Activated naive CD4-positive, alpha-beta T cell treated with anti-CD3 and anti-CD28 coated beads, Interleukin-2, amount 50 U/mL, for 16 hours (primary cell): ENCODE measurements at regions not wholly inside any gene's neighbourhood (a gene's known extent, or its start where the extent isn't known, plus 50 kb on each side); places are given as distances from the start of the nearest gene placed in this dataset.
"Not testable (repeated sequence)": the region's sequence is repeated elsewhere in the genome, so short reads cannot be mapped to it uniquely, and the experiment has no call there.

ENCODE experiments used
- DNase-seq: peaks from one replicate; pipeline ENCODE4 v3.0.0-alpha.2; 2020

DNA sequence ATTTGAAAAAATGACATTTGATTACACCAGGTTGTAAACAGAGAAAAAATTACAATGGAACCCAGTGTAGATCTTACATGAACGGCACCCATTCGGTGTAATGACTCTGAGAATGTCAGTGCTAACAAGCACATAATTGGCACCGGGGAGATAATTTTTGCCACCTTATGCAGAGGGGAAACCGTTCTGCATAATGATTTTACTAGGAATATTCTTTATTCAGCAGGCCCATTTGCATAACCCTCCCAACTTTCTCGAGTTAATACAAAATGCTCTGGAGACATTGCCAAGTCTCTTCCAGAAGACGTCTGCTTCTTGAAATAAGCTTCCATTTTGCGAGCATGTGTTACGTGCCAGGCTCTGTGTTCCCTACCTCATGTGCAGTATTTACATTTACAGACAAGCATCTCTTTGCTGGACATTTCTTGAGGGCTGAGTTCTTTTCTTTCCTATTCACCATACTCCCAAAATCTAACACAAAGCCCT is 275.8 kb downstream of the MIAT start:
- no peak for DNase-seq

- no peak for DNase-seq
Observed at GRCh38 chr22:26937213-26937612, 279.8 kb downstream of the MIAT start.

DNA sequence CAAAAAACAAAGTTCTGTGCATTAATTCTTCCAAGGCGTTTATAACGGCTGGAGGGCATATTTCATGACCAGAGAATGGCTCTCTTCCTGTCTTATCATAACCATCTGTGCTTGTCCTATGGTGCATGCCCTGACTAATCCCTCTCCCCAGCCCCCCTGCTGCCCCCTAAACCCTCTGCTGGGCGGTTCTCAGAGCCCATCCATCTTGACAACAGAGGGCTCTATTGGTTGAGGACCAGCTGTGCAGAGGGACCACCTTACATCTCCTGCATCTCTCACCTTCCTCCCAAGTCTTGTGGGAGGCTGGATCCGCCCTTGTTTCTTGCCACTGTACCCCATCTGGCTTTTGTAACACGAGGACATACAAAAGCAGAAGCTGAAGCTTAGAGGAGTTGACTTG is 282.1 kb downstream of the MIAT start:
- no peak for DNase-seq

GRCh38 chr22:26941896-26942636 is 284.7 kb downstream of the MIAT start:
- DNase-seq: no peak

GRCh38 chr22:26942637-26942957 is 285.2 kb downstream of the MIAT start:
- DNase-seq: no peak

GRCh38 chr22:26945565-26945964 is 288.2 kb downstream of the MIAT start:
- DNase-seq: no peak

GRCh38 chr22:26949193-26949592 is 291.8 kb downstream of the MIAT start:
- DNase-seq: no peak

GRCh38 chr22:26951139-26951538 is 293.8 kb downstream of the MIAT start:
- not testable (repeated sequence) for DNase-seq

GRCh38 chr22:26952004-26952403 is 294.6 kb downstream of the MIAT start:
- DNase-seq: no peak

- no peak for DNase-seq
Observed at GRCh38 chr22:26952451-26953011, 295.1 kb downstream of the MIAT start.

DNA sequence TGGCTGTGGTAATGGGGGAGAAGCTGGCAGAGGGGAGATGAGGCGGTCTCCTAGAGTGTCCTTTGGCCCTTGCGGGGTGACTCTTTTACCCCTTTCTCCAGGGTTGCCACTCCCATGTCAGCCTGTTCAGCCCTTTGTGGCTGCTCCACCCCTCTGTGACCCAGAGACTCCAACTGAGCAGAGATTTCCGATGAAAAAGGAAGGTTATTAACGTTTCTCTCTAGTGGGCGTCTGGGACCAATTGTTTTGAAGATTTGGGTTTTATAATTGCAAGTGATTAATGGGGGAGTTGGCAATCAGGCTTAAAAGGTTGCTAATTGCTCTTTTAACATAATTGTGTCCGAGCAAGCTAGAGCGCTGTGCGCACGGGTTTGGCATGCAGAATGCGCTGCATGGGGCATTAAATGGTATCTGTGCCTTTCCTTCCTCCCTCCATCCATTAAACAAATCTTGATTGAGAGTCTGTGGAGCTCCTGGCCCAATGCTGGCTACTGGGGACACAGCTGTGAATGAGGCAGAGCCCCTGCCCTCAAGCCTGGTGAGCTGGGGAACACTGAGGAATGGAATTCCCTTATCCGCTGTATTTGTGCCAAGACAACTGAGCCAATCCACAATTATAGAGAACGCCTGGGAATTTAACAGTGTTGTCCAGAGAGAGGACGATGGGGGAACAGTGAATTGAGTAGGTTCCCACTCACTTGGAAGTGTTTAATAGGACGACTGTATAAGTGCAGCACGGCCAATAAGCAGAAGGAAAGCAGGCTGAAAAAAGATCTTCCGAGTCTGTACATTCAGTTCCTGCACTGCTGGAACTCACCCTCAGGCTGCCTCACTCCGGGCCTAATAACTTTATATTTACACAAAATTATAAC is 295.9 kb downstream of the MIAT start:
- DNase-seq: no peak

- DNase-seq: no peak
Observed at GRCh38 chr22:26956371-26956770, 299.0 kb downstream of the MIAT start.

- DNase-seq: no peak
Observed at GRCh38 chr22:26957176-26957575, 299.8 kb downstream of the MIAT start.

GRCh38 chr22:26957897-26958296 is 300.5 kb downstream of the MIAT start:
- no peak for DNase-seq

- no peak for DNase-seq
Observed at GRCh38 chr22:26958378-26958777, 301.0 kb downstream of the MIAT start.

DNA sequence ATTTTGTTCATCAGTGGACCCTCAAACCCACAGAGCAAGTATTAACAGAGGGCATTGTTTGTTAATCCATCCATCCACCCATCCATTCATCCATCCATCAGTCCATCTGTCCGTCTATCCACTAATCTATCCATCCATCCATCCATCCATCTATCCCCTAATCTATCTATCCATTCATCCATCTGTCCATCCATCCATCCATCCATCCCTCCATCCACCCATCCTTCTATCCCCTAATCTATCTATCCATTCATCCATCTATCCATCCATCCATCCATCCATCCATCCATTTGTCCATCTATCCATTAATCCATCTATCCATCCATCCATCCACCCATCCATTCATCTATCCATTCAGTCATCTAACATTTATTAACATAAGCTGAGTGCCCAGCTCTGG is 307.3 kb downstream of the MIAT start:
- no peak for DNase-seq

- no peak for DNase-seq
Observed at GRCh38 chr22:26967282-26967681, 309.9 kb downstream of the MIAT start.

GRCh38 chr22:26968859-26969523 is 311.6 kb downstream of the MIAT start:
- DNase-seq: no peak

DNA sequence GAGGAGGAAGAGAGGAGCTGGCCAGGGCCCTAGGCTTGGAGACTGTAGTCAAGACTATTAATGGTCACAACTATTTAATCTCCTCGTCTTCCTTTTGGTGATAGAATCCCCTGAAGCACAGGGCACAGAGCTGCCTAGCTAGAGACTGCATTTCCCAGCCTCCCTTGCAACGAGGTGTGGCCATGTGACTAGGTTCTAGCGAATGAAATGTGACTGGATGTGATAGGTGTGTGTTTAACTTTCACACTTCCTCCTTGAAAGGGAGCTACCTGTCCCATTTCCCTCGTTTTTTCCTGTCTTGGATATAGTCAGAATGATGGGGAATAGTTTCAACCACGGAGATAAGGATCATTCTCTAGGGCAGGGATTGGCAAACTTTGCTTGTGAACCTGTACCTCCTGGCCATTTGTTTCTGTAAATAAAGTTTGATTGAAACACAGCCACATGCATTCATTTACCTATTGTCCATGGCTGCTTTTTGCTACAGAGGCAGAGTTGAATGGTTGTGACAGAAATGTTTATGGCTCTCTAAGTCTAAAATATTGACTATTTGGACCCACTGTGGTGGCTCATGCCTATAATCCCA is 313.5 kb downstream of the MIAT start:
- no peak for DNase-seq

DNA sequence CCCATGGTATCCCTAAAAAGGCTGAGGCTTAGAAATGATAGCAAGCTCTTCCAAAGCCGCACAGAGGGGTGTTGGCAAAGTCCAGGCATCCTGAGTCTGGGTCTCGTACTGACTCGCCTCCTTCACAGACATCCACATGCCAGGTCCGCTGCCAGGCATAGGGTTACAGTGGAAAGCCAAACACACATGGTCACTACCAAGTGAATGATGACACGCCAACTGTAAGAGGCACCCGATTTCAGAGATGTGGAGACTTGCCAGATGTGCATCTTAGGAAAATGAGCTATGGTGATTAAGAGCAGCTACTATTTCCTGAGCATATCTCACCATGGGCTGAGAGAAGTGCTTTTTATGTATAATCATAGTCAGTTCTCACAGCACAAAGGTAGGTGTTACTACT is 314.9 kb downstream of the MIAT start:
- DNase-seq: no peak

GRCh38 chr22:26972915-26973314 is 315.5 kb downstream of the MIAT start:
- not testable (repeated sequence) for DNase-seq

- no peak for DNase-seq
Observed at GRCh38 chr22:26974034-26974433, 316.6 kb downstream of the MIAT start.
